ENCODE measurements at regions not wholly inside any gene's neighbourhood (a gene's known extent, or its start where the extent isn't known, plus 50 kb on each side); places are given as distances from the start of the nearest gene placed in this dataset.

- POLR2A ChIA-PET, result no interaction called here
- no peak for TF ChIP-seq CTCF (IDR thresholded peaks at IDR 0.05; ENCODE audit: control extremely low read depth, extremely low read depth, low read depth, missing control alignments)
- no peak for DNase-seq (ENCODE audit: extremely low spot score)
- CTCF ChIA-PET, result interaction anchor here (0.9 to 1.7 kb wide), 2 partner anchors 49 to 68 kb away, joined by 3 read pairs; no protein-coding TSS in a partner anchor
Observed at GRCh38 chr3:34832865-34833508, 806.3 kb upstream of the ARPP21 start.

- DNase-seq (ENCODE audit: extremely low spot score), result no peak
- TF ChIP-seq CTCF (IDR thresholded peaks at IDR 0.05; ENCODE audit: control extremely low read depth, extremely low read depth, low read depth, missing control alignments), result no peak
- POLR2A ChIA-PET, result no interaction called here
- CTCF ChIA-PET, result interaction anchor here (1.1 kb wide), 1 partner anchor 10 kb away, joined by 5 read pairs; no protein-coding TSS in a partner anchor
Observed at GRCh38 chr3:34837848-34838741, 801.2 kb upstream of the ARPP21 start.

- CTCF ChIA-PET, result no interaction called here
- no peak for TF ChIP-seq CTCF (IDR thresholded peaks at IDR 0.05; ENCODE audit: control extremely low read depth, extremely low read depth, low read depth, missing control alignments)
- POLR2A ChIA-PET, result no interaction called here
- no peak for DNase-seq (ENCODE audit: extremely low spot score)
Observed at GRCh38 chr3:34842706-34843480, 796.4 kb upstream of the ARPP21 start.

GRCh38 chr3:34844323-34844620 is 795.1 kb upstream of the ARPP21 start:
- no peak for TF ChIP-seq CTCF (IDR thresholded peaks at IDR 0.05; ENCODE audit: control extremely low read depth, extremely low read depth, low read depth, missing control alignments)
- ChIA-PET CTCF (no interaction called here), POLR2A (no interaction called here)
- no peak for DNase-seq (ENCODE audit: extremely low spot score)

GRCh38 chr3:34851137-34851536 is 788.2 kb upstream of the ARPP21 start:
- ChIA-PET CTCF (interaction anchor here (1.1 kb wide), 1 partner anchor 16 kb away, joined by 3 read pairs; no protein-coding TSS in a partner anchor), POLR2A (no interaction called here)
- no peak for DNase-seq (ENCODE audit: extremely low spot score)

More at GRCh38 chr3:34851137-34851536, 788.2 kb upstream of the ARPP21 start:
- TF ChIP-seq CTCF (IDR thresholded peaks at IDR 0.05; ENCODE audit: control extremely low read depth, extremely low read depth, low read depth, missing control alignments), result no peak
